Uterus (tissue), 2 donors: ENCODE measurements at regions not wholly inside any gene's neighbourhood (a gene's known extent, or its start where the extent isn't known, plus 50 kb on each side); places are given as distances from the start of the nearest gene placed in this dataset.

Experiments
- POLR2A ChIP-seq, 2 donors: fragments of 450-650 bp; IDR thresholded peaks; one replicate each; pipeline ENCODE4 v1.6.1; 2016; ENCODE audit warnings: antibody characterized with exemption in 2 of 2, mild to moderate bottlenecking in 1 of 2, moderate library complexity in 1 of 2
- TF ChIP-seq, protein P1 (sequence below), 4 experiments: fragments of 200-600 bp in 2 of 4; fragments of 450-650 bp in 2 of 4; sonication (generic) in 2 of 4; IDR thresholded peaks; one replicate each; pipeline ENCODE4 v1.5.1; 2016 to 2019; ENCODE audit warnings: antibody characterized with exemption in 4 of 4, mild to moderate bottlenecking in 2 of 4, moderate library complexity in 1 of 4

DNA sequence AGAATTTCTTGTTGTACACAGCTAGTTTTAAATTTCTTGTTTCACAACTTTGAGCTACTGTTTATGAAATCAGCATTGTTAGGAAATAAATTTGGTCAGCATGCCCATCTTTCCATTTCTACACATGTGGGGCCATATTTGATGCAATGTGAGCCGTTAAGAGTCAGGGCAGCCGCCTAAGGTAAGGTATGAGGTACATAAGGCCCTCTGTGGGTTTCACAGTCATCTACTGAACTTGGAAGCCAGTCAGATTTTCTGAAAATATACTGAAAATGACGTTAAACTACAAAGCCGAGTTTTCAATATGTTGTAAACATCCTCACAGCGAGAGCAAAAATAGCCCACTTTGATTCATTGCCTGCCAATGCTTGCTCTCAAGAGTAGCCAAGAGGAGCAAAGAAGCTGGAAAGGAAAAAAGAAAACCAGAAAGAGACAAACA, 94.7 kb upstream of the PDZRN3 start:
- TF ChIP-seq, protein P1, sequence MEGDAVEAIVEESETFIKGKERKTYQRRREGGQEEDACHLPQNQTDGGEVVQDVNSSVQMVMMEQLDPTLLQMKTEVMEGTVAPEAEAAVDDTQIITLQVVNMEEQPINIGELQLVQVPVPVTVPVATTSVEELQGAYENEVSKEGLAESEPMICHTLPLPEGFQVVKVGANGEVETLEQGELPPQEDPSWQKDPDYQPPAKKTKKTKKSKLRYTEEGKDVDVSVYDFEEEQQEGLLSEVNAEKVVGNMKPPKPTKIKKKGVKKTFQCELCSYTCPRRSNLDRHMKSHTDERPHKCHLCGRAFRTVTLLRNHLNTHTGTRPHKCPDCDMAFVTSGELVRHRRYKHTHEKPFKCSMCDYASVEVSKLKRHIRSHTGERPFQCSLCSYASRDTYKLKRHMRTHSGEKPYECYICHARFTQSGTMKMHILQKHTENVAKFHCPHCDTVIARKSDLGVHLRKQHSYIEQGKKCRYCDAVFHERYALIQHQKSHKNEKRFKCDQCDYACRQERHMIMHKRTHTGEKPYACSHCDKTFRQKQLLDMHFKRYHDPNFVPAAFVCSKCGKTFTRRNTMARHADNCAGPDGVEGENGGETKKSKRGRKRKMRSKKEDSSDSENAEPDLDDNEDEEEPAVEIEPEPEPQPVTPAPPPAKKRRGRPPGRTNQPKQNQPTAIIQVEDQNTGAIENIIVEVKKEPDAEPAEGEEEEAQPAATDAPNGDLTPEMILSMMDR (IDR thresholded peaks at IDR 0.05) = no peak
- TF ChIP-seq POLR2A (IDR thresholded peaks at IDR 0.05) = no peak
